Mucosa of descending colon (tissue), 3 donors: ENCODE measurements at regions not wholly inside any gene's neighbourhood (a gene's known extent, or its start where the extent isn't known, plus 50 kb on each side); places are given as distances from the start of the nearest gene placed in this dataset.

Experiments used
- ATAC-seq: fragments of 200-7000 bp; cut with Tn5 transposase; one replicate; pipeline ENCODE4 v1.9.1; 2020; ENCODE audit warnings: mild to moderate bottlenecking, moderate library complexity
- DNase-seq, 3 donors: peaks; one replicate each; pipeline ENCODE4 v3.0.0-alpha.2; 2020
- H3K36me3 ChIP-seq: fragments of 200-600 bp; one replicate; pipeline ENCODE4 v1.8.0; 2021; ENCODE audit warnings: low read depth, mild to moderate bottlenecking
- H3K4me1 ChIP-seq: fragments of 200-600 bp; one replicate; pipeline ENCODE4 v1.8.0; 2021; ENCODE audit warnings: low read depth, mild to moderate bottlenecking
- H3K4me3 ChIP-seq: fragments of 200-600 bp; one replicate; pipeline ENCODE4 v1.8.0; 2021; ENCODE audit warnings: mild to moderate bottlenecking
- H3K9me3 ChIP-seq: fragments of 200-600 bp; one replicate; pipeline ENCODE4 v1.8.0; 2021; ENCODE audit warnings: mild to moderate bottlenecking
- intact Hi-C, 2 donors: fragments of 100-400 bp; cut with DNase I in 1 of 2; cut with micrococcal nuclease in 1 of 2; formaldehyde crosslinking; loops; one replicate each; pipeline versions ENCODE4 v1.11.0 to v1.11.1; 2022; cut with DNase I, micrococcal nuclease
- TF ChIP-seq, protein P1 (sequence below): fragments of 200-600 bp; IDR thresholded peaks from one replicate; pipeline ENCODE4 v1.8.0; 2022; ENCODE audit warnings: antibody characterized with exemption, mild to moderate bottlenecking
- donor health status: DM: no; HTN: no; CAD: no; lungs with moderate emphysema.
- donor health status: DM: no; HTN: no; CAD: no.
- donor health status: DM: no; HTN: yes; CAD: no.

GRCh38 chr2:136360790-136361189 lies 242.8 kb upstream of the CXCR4 start:
- TF ChIP-seq, protein P1, sequence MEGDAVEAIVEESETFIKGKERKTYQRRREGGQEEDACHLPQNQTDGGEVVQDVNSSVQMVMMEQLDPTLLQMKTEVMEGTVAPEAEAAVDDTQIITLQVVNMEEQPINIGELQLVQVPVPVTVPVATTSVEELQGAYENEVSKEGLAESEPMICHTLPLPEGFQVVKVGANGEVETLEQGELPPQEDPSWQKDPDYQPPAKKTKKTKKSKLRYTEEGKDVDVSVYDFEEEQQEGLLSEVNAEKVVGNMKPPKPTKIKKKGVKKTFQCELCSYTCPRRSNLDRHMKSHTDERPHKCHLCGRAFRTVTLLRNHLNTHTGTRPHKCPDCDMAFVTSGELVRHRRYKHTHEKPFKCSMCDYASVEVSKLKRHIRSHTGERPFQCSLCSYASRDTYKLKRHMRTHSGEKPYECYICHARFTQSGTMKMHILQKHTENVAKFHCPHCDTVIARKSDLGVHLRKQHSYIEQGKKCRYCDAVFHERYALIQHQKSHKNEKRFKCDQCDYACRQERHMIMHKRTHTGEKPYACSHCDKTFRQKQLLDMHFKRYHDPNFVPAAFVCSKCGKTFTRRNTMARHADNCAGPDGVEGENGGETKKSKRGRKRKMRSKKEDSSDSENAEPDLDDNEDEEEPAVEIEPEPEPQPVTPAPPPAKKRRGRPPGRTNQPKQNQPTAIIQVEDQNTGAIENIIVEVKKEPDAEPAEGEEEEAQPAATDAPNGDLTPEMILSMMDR, result no peak
- Histone ChIP-seq H3K36me3 (no peaks in the 10 kb centered on the region), H3K9me3 (no peaks in the 10 kb centered on the region), H3K4me3 (no peak overlapping the region), H3K4me1 (no peaks in the 10 kb centered on the region)
- no peak for ATAC-seq
- intact Hi-C loops, result no loop called here
- DNase-seq, result no peak

GRCh38 chr2:136359121-136359965 lies 241.4 kb upstream of the CXCR4 start:
- Histone ChIP-seq H3K9me3 (no peaks in the 10 kb centered on the region), H3K4me3 (no peak overlapping the region), H3K4me1 (no peaks in the 10 kb centered on the region), H3K36me3 (no peaks in the 10 kb centered on the region)
- TF ChIP-seq, protein P1, result no peak
- no peak for ATAC-seq
- no peak for DNase-seq
- intact Hi-C loops, result no loop called here

DNA sequence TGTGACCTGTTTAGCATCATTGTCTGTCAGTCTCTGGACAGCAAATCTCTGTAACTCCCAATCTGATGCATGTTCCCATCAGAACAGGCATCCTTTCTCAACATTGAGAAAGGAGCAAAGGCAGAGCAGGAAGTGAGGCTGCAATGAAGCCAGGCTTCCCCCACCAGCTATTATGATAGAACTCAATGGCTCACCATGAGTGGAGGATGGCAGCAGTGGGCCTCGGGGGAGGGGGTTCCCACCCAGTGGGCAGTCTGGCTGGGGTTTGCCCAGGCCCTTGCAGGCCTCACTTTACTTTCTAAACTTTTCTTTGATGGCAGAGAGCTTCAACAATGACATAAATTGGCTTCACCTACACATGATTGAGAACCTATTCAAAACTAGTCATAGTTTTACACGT lies 240.6 kb upstream of the CXCR4 start:
- ATAC-seq (no peak), DNase-seq (no peak)
- intact Hi-C loops, result no loop called here
- H3K9me3 ChIP-seq, result no peaks in the 10 kb centered on the region
- H3K4me3 ChIP-seq, result no peak overlapping the region
- H3K4me1 ChIP-seq, result no peaks in the 10 kb centered on the region
- TF ChIP-seq, protein P1, result no peak
- no peaks in the 10 kb centered on the region for H3K36me3 ChIP-seq

DNA sequence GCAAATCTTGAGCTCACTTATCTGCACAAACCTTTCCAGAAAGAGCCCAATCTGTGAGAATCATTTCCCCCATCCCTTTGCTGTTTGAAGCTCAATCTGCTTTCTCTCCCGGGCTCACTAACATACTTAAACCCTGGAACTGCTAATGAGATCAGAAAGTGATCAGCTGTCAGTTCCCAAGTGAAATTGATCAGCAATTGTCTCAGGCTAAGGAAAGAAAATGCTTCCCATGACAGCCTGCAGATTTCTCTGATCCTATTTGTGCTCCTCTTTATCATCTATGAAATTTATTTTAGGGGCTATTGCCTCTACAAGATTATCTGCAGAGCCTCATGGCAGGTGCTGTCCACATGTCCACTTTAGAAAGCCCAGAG lies 239.0 kb upstream of the CXCR4 start:
- DNase-seq (no peak), ATAC-seq (no peak)
- Histone ChIP-seq H3K4me3 (no peak overlapping the region), H3K9me3 (no peaks in the 10 kb centered on the region), H3K36me3 (no peaks in the 10 kb centered on the region), H3K4me1 (no peaks in the 10 kb centered on the region)
- TF ChIP-seq, protein P1, result no peak
- intact Hi-C loops, result no loop called here

DNA sequence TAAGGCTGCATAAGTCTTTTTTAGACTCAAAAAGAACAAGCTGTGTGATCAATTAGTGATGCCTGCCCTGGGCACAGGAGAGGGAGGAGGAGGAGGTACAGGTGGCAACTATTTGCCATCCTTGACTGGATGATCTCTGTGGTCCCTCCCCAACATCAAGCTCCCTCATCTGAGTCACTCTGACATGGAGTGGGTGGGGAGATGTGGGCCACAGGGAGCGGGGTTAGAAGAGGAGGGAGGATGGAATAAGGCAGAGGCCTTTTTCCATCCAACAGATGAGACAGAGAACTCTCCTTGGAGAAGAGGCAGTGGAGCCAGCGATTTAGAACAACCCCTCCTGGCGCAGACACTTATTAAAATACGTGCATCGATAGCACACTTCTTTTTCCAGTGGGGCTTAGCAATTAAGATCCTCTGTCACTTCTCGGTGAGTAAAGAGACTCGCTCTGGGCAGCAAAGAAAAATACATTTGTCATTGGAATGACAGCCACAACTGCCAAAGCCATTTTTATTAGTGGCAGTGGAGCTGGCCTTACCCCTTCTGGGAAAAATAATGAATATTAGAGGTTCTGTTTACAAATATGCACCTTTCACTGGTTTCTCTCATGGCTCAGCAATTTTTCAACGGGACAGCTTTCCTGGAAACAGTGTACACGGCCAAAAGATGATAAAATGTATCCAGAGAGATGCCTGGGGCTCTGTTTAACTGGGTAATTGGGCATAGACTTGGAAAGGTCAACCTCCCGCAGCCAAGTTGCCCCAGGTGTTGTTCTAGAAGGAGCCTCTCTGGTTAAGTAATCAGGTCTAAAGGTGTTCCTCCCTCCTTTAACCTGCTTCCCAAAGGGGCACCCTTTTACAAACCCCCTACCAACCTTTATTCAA lies 238.4 kb upstream of the CXCR4 start:
- Histone ChIP-seq H3K9me3 (no peaks in the 10 kb centered on the region), H3K4me1 (no peaks in the 10 kb centered on the region), H3K36me3 (no peaks in the 10 kb centered on the region), H3K4me3 (no peak overlapping the region)
- ATAC-seq, result no peak
- TF ChIP-seq, protein P1, result no peak
- DNase-seq, result no peak
- intact Hi-C loops, result no loop called here
